HG03045 (cell line): ENCODE measurements at regions not wholly inside any gene's neighbourhood (a gene's known extent, or its start where the extent isn't known, plus 50 kb on each side); places are given as distances from the start of the nearest gene placed in this dataset.

ENCODE experiments used
- ATAC-seq: cut with Tn5 transposase; IDR thresholded peaks from one replicate; pipeline ENCODE4 v1.9.1; 2021; ENCODE audit warnings: mild to moderate bottlenecking, moderate library complexity; ENCODE audit not compliant: unreplicated experiment

- no peak for ATAC-seq
Observed at GRCh38 chr2:128549094-128549493, 230.4 kb upstream of the HS6ST1 start.

- no peak for ATAC-seq
Observed at GRCh38 chr2:128549646-128550260, 231.1 kb upstream of the HS6ST1 start.

DNA sequence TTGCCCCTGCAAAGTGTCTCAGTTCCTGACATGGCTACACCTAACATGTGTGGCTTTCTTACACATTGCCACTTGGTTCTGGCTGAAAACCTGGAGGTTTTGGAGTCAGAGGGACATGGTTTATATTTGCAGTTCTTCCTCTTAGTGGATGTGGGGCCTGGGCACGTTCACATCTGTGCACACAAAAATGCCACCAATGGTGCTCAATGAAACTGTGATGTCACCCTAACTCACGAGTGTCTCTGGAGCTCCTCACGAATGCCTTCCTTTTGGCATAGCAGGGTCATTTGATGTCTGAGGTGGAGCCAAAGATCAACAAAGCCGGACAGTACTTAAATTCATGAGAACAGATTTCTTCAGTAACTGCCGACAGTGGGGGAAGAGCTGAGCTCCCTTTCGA is 231.7 kb upstream of the HS6ST1 start:
- ATAC-seq = no peak

DNA sequence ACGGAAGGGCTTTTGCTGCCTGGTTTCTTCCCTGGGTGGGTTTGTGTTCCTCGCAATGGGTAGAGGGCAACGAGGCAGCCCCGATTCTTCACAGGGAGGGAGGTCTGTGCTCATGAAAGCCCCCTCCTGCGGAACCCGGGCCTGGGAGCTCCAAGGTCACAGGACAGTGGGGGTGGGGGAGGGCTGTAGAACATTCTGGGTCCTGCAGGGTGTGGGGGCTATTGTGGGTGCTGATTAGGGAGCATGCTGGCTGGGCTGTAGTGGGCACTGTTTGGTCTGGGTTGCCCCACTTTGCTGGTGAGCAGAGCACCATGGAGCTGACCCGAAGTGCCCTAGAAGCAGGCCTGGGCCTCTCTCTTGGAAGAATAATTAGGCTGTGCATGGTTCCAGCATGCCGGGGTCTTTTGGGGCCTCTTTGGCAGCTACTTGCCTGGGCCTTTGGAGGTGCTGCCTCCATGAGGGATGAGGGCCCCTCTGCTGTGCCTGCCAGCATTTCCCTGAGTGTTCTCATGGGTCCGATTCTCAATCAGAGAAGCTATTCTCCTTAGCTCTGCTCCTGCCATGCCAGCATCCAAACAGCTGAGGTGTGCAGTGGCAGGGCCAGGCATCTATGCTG is 232.2 kb upstream of the HS6ST1 start:
- ATAC-seq = no peak

DNA sequence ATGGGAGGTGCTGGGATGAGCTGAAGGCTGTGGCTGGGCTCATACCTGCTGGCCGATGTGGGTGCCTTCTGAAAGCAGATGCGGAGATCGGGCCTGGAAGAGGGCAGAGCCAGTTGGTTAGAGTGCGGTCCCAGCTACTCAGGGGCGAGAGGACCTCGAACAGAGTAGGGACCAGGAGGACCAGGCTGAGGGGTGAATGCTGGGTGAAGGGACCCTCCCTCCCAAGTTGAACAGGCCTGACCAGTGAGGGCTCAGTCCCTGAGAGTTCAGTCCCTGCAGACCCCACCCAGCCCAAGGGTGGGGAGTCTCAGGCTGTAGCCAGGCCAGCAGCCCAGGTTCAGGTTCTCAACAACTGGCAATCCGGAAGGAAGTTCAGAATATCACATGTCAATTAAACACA is 232.8 kb upstream of the HS6ST1 start:
- no peak for ATAC-seq

DNA sequence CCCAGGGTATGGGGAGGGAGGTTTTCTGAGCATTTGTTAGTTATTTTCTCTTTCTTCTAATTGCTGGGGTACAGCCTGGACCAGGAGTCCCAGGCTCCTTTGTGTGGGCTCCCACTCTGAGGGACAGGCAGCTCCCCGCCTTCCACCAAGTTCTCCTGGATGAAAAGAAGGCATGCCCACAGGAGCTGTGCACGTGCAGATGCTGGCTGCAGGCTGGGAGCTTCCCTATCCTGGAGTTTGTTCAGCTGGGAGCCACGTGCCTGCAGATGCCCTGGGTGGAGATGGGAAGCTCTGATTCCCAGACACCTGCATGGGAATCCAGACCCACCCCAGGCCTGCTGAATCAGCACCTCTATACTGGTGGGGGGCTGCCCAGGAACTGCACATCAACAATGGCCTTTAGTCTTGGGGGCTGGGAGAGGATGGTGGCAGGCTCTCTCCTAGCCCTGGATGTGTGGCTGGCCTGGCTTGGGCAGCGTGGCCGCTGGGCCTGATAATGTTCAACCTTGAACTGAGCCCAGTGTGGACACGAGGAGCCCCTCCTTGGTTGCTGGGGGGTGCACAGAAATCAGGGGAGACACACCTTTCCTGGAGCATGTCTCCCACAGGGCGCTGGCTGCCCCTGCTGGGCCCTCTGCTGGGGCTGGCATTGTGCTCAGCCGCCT is 233.6 kb upstream of the HS6ST1 start:
- ATAC-seq = no peak

- ATAC-seq = no peak
Observed at GRCh38 chr2:128552806-128553551, 234.3 kb upstream of the HS6ST1 start.

DNA sequence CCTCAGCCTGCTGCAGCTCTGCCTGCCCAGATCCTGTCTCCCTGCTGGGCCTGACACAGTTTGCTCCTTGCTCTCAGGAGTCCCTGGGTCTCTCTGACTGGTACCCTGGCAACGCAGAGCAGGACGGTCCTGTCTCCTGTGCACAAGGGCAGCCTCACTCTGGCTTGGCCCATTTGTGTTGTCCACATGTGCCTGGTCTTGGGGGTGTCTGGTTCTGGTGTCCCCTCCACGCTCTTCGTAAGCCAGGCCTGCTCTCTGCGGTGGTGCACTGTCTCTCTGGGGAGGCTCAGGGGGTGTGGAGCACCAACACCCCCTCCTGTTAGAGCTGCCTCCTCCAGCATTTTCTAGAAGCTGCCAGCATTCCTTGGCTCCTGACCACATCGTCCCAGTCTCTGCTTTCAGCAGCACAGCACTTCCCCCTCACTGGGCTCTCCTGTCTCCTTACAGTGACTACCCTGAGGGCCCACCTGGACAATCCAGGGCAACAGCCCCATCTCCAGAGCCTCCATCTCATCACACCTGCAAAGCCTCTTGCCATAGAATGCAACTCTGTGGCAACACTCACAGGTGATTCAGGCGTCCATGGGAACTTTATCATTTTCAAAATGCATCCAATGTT is 235.6 kb upstream of the HS6ST1 start:
- no peak for ATAC-seq

GRCh38 chr2:128555433-128555832 is 236.8 kb upstream of the HS6ST1 start:
- no peak for ATAC-seq

DNA sequence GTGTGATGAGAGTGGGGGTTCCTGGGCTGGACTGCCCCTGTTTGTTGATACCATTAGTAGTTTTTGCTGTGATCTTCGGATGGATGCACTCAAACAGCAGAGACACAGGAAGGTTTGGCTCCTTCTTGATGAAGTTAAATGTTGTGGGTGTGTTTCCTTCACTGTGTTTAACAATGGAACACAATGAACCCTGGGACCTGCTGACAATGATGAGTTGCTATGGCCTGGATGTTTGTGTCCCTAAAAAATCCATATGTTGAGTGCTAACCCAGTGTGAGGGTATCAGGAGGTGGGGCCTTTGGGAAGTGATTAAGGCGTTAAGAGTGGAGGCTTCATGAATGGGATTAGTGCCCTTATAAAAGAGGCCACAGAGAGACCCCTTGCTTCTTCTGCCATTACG is 237.4 kb upstream of the HS6ST1 start:
- no peak for ATAC-seq

- ATAC-seq = no peak
Observed at GRCh38 chr2:128556633-128557032, 238.0 kb upstream of the HS6ST1 start.

DNA sequence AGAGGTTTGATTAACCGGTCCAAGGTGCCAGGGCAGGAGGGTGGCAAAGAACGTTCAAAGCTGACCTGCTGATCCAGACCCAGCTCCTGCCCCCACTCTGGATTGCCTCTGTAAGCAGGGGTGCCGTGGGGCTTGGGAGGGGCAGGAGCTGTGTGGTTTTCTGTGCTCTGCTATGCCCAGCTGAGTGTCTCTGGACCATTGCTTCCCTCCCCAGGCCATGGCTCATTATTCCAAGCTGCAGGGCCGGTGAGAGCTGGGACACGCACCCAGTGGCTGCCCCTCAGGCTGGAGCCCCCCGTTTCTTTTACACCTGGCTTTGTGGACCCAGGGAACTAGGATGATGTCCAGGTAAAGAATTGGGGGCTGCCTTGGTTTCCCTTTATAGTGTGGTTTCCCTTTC is 238.4 kb upstream of the HS6ST1 start:
- no peak for ATAC-seq

DNA sequence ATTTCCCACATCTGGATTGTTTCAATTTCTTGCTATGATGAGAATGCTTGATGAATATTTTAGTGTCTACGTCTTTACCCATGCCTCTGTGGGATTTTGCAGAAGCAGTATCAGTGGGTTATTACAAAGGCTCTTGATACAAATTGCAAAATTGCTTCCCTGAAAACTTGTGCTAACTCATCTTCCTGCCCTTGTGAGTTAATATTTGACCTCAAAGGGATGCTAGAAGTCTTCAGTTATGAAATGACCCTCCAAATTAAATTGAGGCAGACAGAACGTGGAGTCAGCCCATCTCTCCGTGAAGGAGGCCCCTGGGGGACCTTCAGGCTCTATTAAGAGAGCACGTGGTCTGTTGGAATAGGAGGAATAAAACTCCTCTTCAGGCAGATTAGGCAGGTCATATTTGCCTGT is 239.2 kb upstream of the HS6ST1 start:
- ATAC-seq = no peak

GRCh38 chr2:128558441-128558840 is 239.8 kb upstream of the HS6ST1 start:
- ATAC-seq = no peak

GRCh38 chr2:128558895-128559532 is 240.3 kb upstream of the HS6ST1 start:
- no peak for ATAC-seq

DNA sequence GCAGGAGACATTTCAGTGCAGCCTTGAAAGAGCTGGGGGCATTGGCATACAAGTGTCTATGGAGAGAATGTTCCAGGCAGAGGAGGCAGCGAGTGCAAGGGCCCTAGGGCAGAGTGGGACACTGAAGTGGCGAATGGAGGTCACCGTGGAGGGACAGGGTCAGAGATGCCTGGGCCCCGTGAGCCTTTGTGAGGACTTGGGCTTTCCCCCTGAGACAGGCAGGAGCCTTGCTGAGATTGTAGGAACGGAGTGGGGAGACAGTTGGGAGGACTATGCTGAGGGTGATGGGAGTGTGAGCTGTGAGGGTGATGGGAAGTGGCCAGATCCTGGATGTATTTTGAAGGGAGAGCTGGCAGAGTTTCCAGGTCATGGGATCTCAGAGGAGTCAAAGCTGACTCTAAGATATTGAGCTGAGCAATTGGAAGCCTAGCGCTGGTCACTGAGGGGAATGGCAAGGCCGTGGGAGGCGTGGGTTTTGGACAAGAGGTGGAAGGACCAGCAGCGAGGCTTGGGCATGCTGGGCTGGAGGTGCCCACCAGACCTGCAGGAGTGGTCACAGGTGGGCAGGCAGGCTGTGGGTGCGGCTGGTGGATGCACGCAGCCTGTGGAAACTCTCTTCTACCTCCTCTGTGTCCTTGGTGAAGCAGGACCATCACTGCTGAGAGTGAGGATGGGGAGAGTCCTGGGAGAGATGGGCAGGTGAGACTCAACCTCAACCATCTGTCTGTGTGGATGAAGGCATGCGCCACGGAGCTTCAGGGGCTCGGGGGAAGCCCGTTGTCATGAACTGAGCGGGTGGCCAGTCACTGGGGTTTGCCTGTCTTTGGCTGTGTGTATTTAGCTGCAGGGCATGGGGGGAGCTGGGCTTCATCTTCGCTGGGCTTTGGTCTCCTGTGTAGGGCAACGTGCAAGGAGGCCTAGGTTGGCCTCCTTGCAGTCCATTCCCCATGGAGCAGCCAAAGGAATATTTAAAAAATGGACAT is 241.2 kb upstream of the HS6ST1 start:
- ATAC-seq = no peak

DNA sequence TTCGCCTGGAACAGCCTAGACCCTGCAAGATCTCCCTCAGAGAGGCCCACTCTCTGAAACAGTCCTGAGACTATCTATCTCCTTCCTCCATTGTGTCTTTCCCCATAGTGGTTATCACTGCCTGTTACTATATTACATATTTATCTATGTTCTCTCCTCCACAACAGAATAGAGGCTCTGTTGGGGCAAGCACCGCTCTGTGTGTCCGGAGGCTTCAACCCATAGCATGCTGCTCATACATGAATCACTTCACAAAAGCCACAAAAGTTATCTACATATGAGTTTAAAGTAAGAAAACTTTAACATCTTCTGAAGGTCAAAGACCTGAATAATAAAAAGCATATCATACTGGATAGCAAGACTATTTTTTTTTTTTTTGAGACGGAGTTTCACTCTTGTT is 242.1 kb upstream of the HS6ST1 start:
- no peak for ATAC-seq

GRCh38 chr2:128562471-128563347 is 244.0 kb upstream of the HS6ST1 start:
- no peak for ATAC-seq

DNA sequence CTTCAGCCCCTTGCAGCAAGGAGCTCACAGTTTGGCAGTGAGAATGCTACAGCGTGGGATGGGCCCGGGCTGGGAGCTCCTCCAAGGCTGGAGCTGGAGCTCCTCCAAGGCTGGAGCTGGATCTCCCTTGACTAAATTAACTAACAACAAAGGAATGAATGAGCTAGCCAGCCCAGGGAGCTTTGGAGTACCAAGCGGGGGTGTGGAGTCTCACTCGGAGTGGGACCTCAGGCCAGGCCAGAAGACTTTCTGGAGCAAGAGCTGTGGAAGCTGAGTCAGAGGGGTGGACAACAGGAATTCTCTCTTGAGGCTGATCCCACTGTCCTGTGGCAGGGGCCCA is 244.7 kb upstream of the HS6ST1 start:
- ATAC-seq = no peak
